C4-2B (cell line): ENCODE measurements at regions not wholly inside any gene's neighbourhood (a gene's known extent, or its start where the extent isn't known, plus 50 kb on each side); places are given as distances from the start of the nearest gene placed in this dataset.
"Not testable (repeated sequence)": the region's sequence is repeated elsewhere in the genome, so short reads cannot be mapped to it uniquely, and the experiment has no call there.

Source experiments
- H3K27ac ChIP-seq: fragments of 450-650 bp; 2 replicates; pipeline ENCODE4 v1.5.1; 2017
- CTCF ChIP-seq: fragments of 450-650 bp; conservative IDR thresholded peaks from 2 replicates; pipeline ENCODE4 v1.5.1; 2017; ENCODE audit warnings: mild to moderate bottlenecking
- ZFX ChIP-seq: fragments of 450-650 bp; IDR thresholded peaks from 2 replicates; pipeline ENCODE4 v1.6.1; 2017

- H3K27ac ChIP-seq = no peak overlapping the region
- TF ChIP-seq ZFX = no peak
- TF ChIP-seq CTCF = no peak
These were observed 842.7 kb downstream of the EFNB2 start for GRCh38 chr13:105692769-105693168.

- no peak overlapping the region for H3K27ac ChIP-seq
- TF ChIP-seq CTCF (no peak), ZFX (no peak)
These were observed 851.2 kb downstream of the EFNB2 start for GRCh38 chr13:105684216-105684615.

- TF ChIP-seq ZFX = no peak
- no peak for TF ChIP-seq CTCF
- H3K27ac ChIP-seq = no peak overlapping the region
These were observed 855.6 kb downstream of the EFNB2 start for GRCh38 chr13:105679838-105680237.

- no peak overlapping the region for H3K27ac ChIP-seq
- TF ChIP-seq CTCF = no peak
- TF ChIP-seq ZFX = no peak
These were observed 857.4 kb downstream of the EFNB2 start for GRCh38 chr13:105678072-105678471.

GRCh38 chr13:105672881-105673280 lies 862.6 kb downstream of the EFNB2 start:
- no peak overlapping the region for H3K27ac ChIP-seq
- TF ChIP-seq ZFX = no peak
- no peak for TF ChIP-seq CTCF

GRCh38 chr13:105671131-105671530 lies 864.3 kb downstream of the EFNB2 start:
- not testable (repeated sequence) for H3K27ac ChIP-seq

- H3K27ac ChIP-seq = no peak overlapping the region
- TF ChIP-seq ZFX (no peak), CTCF (no peak)
These were observed 865.1 kb downstream of the EFNB2 start for GRCh38 chr13:105670179-105670990.

- TF ChIP-seq CTCF = no peak
- no peak for TF ChIP-seq ZFX
- H3K27ac ChIP-seq = no peak overlapping the region
These were observed 870.2 kb downstream of the EFNB2 start for GRCh38 chr13:105665284-105665683.
